Prostate gland (tissue), 2 donors: ENCODE measurements at regions not wholly inside any gene's neighbourhood (a gene's known extent, or its start where the extent isn't known, plus 50 kb on each side); places are given as distances from the start of the nearest gene placed in this dataset.

Source experiments
- CTCF ChIP-seq, 4 experiments: fragments of 200-600 bp in 2 of 4; fragments of 450-650 bp in 2 of 4; sonication (generic) in 2 of 4; IDR thresholded peaks; 1 replicate in 3 of 4; 2 replicates in 1 of 4; pipeline ENCODE4 v1.5.1; 2016 to 2019; ENCODE audit warnings: antibody characterized with exemption in 4 of 4, mild to moderate bottlenecking in 2 of 4, moderate library complexity in 2 of 4
- POLR2A ChIP-seq: fragments of 450-650 bp; IDR thresholded peaks from one replicate; pipeline ENCODE4 v1.6.1; 2016; ENCODE audit warnings: antibody characterized with exemption, mild to moderate bottlenecking
- POLR2AphosphoS5 ChIP-seq: sonication (generic); formaldehyde crosslinking; IDR thresholded peaks from one replicate; pipeline ENCODE4 v1.6.1; 2017; ENCODE audit warnings: antibody characterized with exemption

GRCh38 chr16:74111456-74111982 lies 185.1 kb upstream of the PSMD7 start:
- TF ChIP-seq CTCF (IDR thresholded peaks at IDR 0.05) (no peak), POLR2A (no peak), POLR2AphosphoS5 (no peak)
